ENCODE measurements at regions not wholly inside any gene's neighbourhood (a gene's known extent, or its start where the extent isn't known, plus 50 kb on each side); places are given as distances from the start of the nearest gene placed in this dataset.

GRCh38 chr13:34701919-34702318 is 240.2 kb upstream of the NBEA start:
- H3K79me2 ChIP-seq (ENCODE audit: insufficient read depth, low read depth) = no peaks in the 10 kb centered on the region
- no peak overlapping the region for H3K4me3 ChIP-seq (IDR thresholded peaks at IDR 0.05; ENCODE audit: insufficient read depth, low read depth, low read length)
- TF ChIP-seq CTCF (conservative IDR thresholded peaks at IDR 0.05; ENCODE audit: low read depth, low read length) = no peak
- H3K9ac ChIP-seq = no peak overlapping the region
- no peak overlapping the region for H3K4me2 ChIP-seq
- H4K20me1 ChIP-seq (ENCODE audit: insufficient read depth) = no peaks in the 10 kb centered on the region
- no peak overlapping the region for H2AFZ ChIP-seq (ENCODE audit: low read depth)
- no peak overlapping the region for H3K27ac ChIP-seq
- no peaks in the 10 kb centered on the region for H3K4me1 ChIP-seq (ENCODE audit: low read depth, poor library complexity, severe bottlenecking)
- no peaks in the 10 kb centered on the region for H3K36me3 ChIP-seq (ENCODE audit: insufficient read depth)
- no peaks in the 10 kb centered on the region for H3K27me3 ChIP-seq (ENCODE audit: insufficient read depth, low read depth)

DNA sequence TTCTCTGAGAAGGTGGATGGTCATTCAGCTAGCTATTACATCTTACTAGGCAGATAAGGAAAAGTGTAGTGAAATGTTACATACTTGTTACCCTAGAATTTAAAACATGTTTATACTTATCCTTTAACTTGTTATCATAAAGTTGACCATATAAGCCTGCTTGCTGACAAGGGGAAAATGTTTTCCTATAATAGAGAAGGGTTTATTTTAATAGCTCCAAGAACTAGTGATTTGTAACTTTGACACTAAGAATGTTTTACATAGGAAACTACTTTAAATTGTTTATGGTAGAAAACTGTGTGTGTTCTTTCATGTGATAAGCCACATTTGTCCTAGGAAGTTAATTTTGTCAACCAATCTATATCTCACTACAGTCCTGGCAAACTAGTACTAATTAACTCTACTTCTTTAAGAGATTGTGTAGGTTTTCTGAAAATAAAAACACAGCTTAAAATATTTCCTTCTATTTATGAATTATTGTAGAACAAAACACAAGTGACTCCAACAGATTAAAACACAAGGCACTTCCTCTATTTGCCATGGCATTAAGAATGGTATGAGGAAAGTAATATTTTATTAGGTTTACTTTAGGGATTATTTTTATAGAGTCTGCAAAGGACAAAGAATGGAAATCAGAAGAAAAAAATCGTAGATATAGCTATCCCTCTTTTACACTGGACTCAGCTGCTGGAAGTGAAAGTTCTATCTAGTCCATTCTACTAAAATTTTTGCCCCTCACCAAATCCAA is 233.3 kb upstream of the NBEA start:
- Histone ChIP-seq H3K27ac (no peak overlapping the region), H3K27me3 (ENCODE audit: insufficient read depth, low read depth) (no peaks in the 10 kb centered on the region), H3K4me1 (ENCODE audit: low read depth, poor library complexity, severe bottlenecking) (no peaks in the 10 kb centered on the region), H2AFZ (ENCODE audit: low read depth) (no peak overlapping the region), H3K79me2 (ENCODE audit: insufficient read depth, low read depth) (no peaks in the 10 kb centered on the region), H3K36me3 (ENCODE audit: insufficient read depth) (no peaks in the 10 kb centered on the region), H3K4me3 (IDR thresholded peaks at IDR 0.05; ENCODE audit: insufficient read depth, low read depth, low read length) (no peak overlapping the region), H4K20me1 (ENCODE audit: insufficient read depth) (no peaks in the 10 kb centered on the region), H3K9ac (no peak overlapping the region), H3K4me2 (no peak overlapping the region)
- no peak for TF ChIP-seq CTCF (conservative IDR thresholded peaks at IDR 0.05; ENCODE audit: low read depth, low read length)

DNA sequence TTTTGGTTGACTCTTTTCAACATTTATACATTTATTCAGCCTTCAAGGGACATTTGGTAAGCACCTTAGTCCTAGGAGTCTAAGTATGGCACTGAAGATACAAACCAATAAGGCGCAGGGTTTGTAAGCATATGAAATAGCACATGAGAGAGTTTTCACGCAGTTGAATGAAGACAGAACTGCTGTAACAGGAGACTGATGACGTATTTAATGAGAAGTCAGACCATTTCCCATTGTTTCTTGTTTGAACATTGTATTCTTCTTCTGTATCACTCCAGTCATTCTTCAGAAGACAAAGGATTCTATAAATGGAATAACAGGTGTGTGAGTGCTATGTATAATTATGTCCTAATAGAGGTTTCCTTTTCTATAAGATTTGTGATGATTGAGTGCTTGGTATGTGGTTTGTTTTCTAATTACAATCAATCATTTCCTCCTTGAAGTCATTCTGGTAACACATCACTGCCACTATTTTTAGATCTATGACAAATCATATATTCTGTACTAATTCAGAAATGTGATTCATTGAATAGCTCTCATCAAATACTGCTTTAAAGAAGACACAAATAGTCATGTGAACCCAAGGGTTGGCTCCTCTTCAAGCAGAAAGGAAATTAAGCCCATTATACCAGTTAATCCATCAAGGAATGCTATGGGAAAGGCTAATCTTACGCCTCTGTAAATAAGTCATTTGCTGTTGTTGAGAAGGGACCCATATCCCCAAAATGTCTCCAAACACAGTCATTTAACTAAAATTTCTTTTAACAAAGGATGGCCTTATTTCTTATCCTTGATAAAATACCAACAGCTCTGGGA is 222.8 kb upstream of the NBEA start:
- H3K4me3 ChIP-seq (IDR thresholded peaks at IDR 0.05; ENCODE audit: insufficient read depth, low read depth, low read length) = no peak overlapping the region
- no peaks in the 10 kb centered on the region for H3K27me3 ChIP-seq (ENCODE audit: insufficient read depth, low read depth)
- no peak overlapping the region for H2AFZ ChIP-seq (ENCODE audit: low read depth)
- no peak for TF ChIP-seq CTCF (conservative IDR thresholded peaks at IDR 0.05; ENCODE audit: low read depth, low read length)
- no peak overlapping the region for H3K9ac ChIP-seq
- no peak overlapping the region for H3K27ac ChIP-seq
- no peaks in the 10 kb centered on the region for H3K4me1 ChIP-seq (ENCODE audit: low read depth, poor library complexity, severe bottlenecking)
- H3K36me3 ChIP-seq (ENCODE audit: insufficient read depth) = no peaks in the 10 kb centered on the region
- H4K20me1 ChIP-seq (ENCODE audit: insufficient read depth) = no peaks in the 10 kb centered on the region
- no peak overlapping the region for H3K4me2 ChIP-seq
- H3K79me2 ChIP-seq (ENCODE audit: insufficient read depth, low read depth) = no peaks in the 10 kb centered on the region

DNA sequence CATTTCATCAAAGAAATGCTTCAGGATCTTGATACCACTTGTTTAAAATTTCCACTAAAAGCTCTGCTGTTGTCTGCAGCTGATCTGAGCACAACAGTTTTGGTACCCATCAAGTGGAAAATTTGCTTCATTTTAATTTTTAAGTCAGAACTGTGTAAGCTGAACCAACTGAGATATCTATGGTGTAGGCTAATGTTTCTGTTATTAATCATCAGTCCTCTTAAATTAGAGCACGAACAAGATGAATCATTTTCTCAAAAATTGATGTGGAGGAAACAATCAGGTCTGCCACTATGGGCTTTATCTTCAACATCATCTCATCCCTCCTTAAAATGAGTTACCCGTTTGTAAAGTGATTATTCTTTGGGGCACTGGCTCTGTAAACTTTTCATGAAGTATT is 221.5 kb upstream of the NBEA start:
- Histone ChIP-seq H3K4me1 (ENCODE audit: low read depth, poor library complexity, severe bottlenecking) (no peaks in the 10 kb centered on the region), H3K4me3 (IDR thresholded peaks at IDR 0.05; ENCODE audit: insufficient read depth, low read depth, low read length) (no peak overlapping the region), H3K79me2 (ENCODE audit: insufficient read depth, low read depth) (no peaks in the 10 kb centered on the region), H4K20me1 (ENCODE audit: insufficient read depth) (no peaks in the 10 kb centered on the region), H3K27me3 (ENCODE audit: insufficient read depth, low read depth) (no peaks in the 10 kb centered on the region), H2AFZ (ENCODE audit: low read depth) (no peak overlapping the region), H3K9ac (no peak overlapping the region), H3K36me3 (ENCODE audit: insufficient read depth) (no peaks in the 10 kb centered on the region), H3K4me2 (no peak overlapping the region), H3K27ac (no peak overlapping the region)
- no peak for TF ChIP-seq CTCF (conservative IDR thresholded peaks at IDR 0.05; ENCODE audit: low read depth, low read length)

All from KMS-11 (cell line).